Mammary epithelial cell (primary cell): ENCODE measurements at regions not wholly inside any gene's neighbourhood (a gene's known extent, or its start where the extent isn't known, plus 50 kb on each side); places are given as distances from the start of the nearest gene placed in this dataset.

Experiments
- CTCF ChIP-seq, 2 donors: IDR thresholded peaks in 1 of 2; conservative IDR thresholded peaks in 1 of 2; 2 replicates each; pipeline ENCODE4 v1.5.1; 2011 to 2012; ENCODE audit warnings: inconsistent platforms in 2 of 2, low read length in 2 of 2, mild to moderate bottlenecking in 2 of 2, control low read depth in 1 of 2, low read depth in 1 of 2; ENCODE audit not compliant: insufficient read depth in 1 of 2; ENCODE audit errors: extremely low read depth in 1 of 2
- EZH2 ChIP-seq: IDR thresholded peaks from 2 replicates; pipeline ENCODE4 v1.6.1; 2012; ENCODE audit warnings: low read length, inconsistent platforms, borderline replicate concordance

- TF ChIP-seq CTCF (conservative IDR thresholded peaks at IDR 0.05 in 1 of 2, IDR thresholded peaks at IDR 0.05 in 1 of 2; ENCODE audit: extremely low read depth in 1 of 2, insufficient read depth in 1 of 2, low read depth in 1 of 2, low read length in 2 of 2) (no peak), EZH2 (no peak)
Observed at GRCh38 chr12:102298022-102298421, 100.4 kb upstream of the PMCH start.
